Osteoblast (primary cell): ENCODE measurements at regions not wholly inside any gene's neighbourhood (a gene's known extent, or its start where the extent isn't known, plus 50 kb on each side); places are given as distances from the start of the nearest gene placed in this dataset.
"Not testable (repeated sequence)": the region's sequence is repeated elsewhere in the genome, so short reads cannot be mapped to it uniquely, and the experiment has no call there.

Source experiments
- DNase-seq: peaks from one replicate; pipeline ENCODE4 v3.0.0; 2011; ENCODE audit warnings: low spot score, mixed read lengths; ENCODE audit not compliant: insufficient read length; ENCODE audit errors: missing footprints
- H2AFZ ChIP-seq: 2 replicates; pipeline ENCODE4 v1.6.0; 2011; ENCODE audit warnings: mild to moderate bottlenecking, low read length
- H3K27ac ChIP-seq: 2 replicates; pipeline ENCODE4 v1.5.1; 2011; ENCODE audit warnings: mild to moderate bottlenecking, low read depth, low read length, moderate library complexity
- H3K27me3 ChIP-seq: 2 replicates; pipeline ENCODE4 v1.6.0; 2012; ENCODE audit warnings: mild to moderate bottlenecking, control low read depth, inconsistent platforms, low read length, moderate library complexity; ENCODE audit not compliant: insufficient read depth
- H3K36me3 ChIP-seq: 2 replicates; pipeline ENCODE4 v1.5.1; 2011; ENCODE audit warnings: mild to moderate bottlenecking, low read length, control low read depth, moderate library complexity; ENCODE audit not compliant: insufficient read depth
- H3K4me1 ChIP-seq: 2 replicates; pipeline ENCODE4 v1.5.1; 2011; ENCODE audit warnings: mild to moderate bottlenecking, low read length, control low read depth, moderate library complexity; ENCODE audit not compliant: insufficient read depth
- H3K4me2 ChIP-seq: 2 replicates; pipeline ENCODE4 v1.6.0; 2011; ENCODE audit warnings: mild to moderate bottlenecking, low read length; ENCODE audit not compliant: insufficient read depth
- H3K4me3 ChIP-seq: fragments of 200-600 bp; sonication (generic); 3 replicates; pipeline ENCODE4 v1.5.1; 2012; ENCODE audit warnings: mild to moderate bottlenecking, low read length, inconsistent platforms; ENCODE audit not compliant: insufficient read depth
- H3K79me2 ChIP-seq: 2 replicates; pipeline ENCODE4 v1.6.0; 2012; ENCODE audit warnings: mild to moderate bottlenecking, low read length, control low read depth, inconsistent platforms; ENCODE audit not compliant: insufficient read depth
- H3K9me3 ChIP-seq: 2 replicates; pipeline ENCODE4 v1.5.1; 2011; ENCODE audit warnings: low read depth, low read length, control low read depth
- H4K20me1 ChIP-seq: 2 replicates; pipeline ENCODE4 v1.6.0; 2012; ENCODE audit warnings: mild to moderate bottlenecking, low read length, control low read depth; ENCODE audit not compliant: insufficient read depth
- CTCF ChIP-seq: IDR thresholded peaks from 2 replicates; pipeline ENCODE4 v1.5.1; 2011; ENCODE audit warnings: mild to moderate bottlenecking, low read depth, low read length, moderate library complexity; ENCODE audit errors: extremely low read depth

- H3K36me3 ChIP-seq, H3K4me3 ChIP-seq, H3K79me2 ChIP-seq, H4K20me1 ChIP-seq, H3K9me3 ChIP-seq, DNase-seq, H3K27me3 ChIP-seq, H2AFZ ChIP-seq: not testable (repeated sequence)
- peak overlapping the region; percentile 44 for H3K4me2 ChIP-seq
- TF ChIP-seq CTCF, result peak; percentile 51
- peaks cover 19% of the 10 kb centered on the region for H3K4me1 ChIP-seq
- H3K27ac ChIP-seq, result peak overlapping the region; percentile 32
These were observed 176.4 kb downstream of the ADRA2C start for GRCh38 chr4:3942569-3942971.

GRCh38 chr4:3943051-3943450 is 176.9 kb downstream of the ADRA2C start:
- H3K4me3 ChIP-seq, H3K27me3 ChIP-seq, H4K20me1 ChIP-seq, H3K79me2 ChIP-seq, H3K9me3 ChIP-seq, H2AFZ ChIP-seq, H3K36me3 ChIP-seq: not testable (repeated sequence)
- peak overlapping the region; percentile 56 for H3K27ac ChIP-seq
- peak; percentile 27 for DNase-seq
- H3K4me2 ChIP-seq, result peak overlapping the region; percentile 32
- H3K4me1 ChIP-seq, result peaks cover 19% of the 10 kb centered on the region

- no peaks in the 10 kb centered on the region for H4K20me1 ChIP-seq
- no peak overlapping the region for H3K4me2 ChIP-seq
- H3K27me3 ChIP-seq, result no peaks in the 10 kb centered on the region
- DNase-seq, result no peak
- H3K4me1 ChIP-seq, result peaks cover 14% of the 10 kb centered on the region
- H3K27ac ChIP-seq, result no peak overlapping the region
- no peak overlapping the region for H2AFZ ChIP-seq
- no peaks in the 10 kb centered on the region for H3K79me2 ChIP-seq
- no peak overlapping the region for H3K4me3 ChIP-seq
- no peaks in the 10 kb centered on the region for H3K36me3 ChIP-seq
- no peak for TF ChIP-seq CTCF
- H3K9me3 ChIP-seq, result no peaks in the 10 kb centered on the region
These were observed 179.5 kb downstream of the ADRA2C start for GRCh38 chr4:3945511-3946290.

GRCh38 chr4:3946553-3946952 is 180.4 kb downstream of the ADRA2C start:
- not testable (repeated sequence) for H3K27ac ChIP-seq, H3K4me3 ChIP-seq, H3K4me2 ChIP-seq, H3K36me3 ChIP-seq, H2AFZ ChIP-seq, H3K27me3 ChIP-seq, H4K20me1 ChIP-seq, H3K9me3 ChIP-seq, H3K79me2 ChIP-seq, H3K4me1 ChIP-seq, DNase-seq

- not testable (repeated sequence) for H3K79me2 ChIP-seq, H3K4me3 ChIP-seq, H4K20me1 ChIP-seq, H3K36me3 ChIP-seq, H2AFZ ChIP-seq, H3K27ac ChIP-seq, H3K4me1 ChIP-seq, H3K9me3 ChIP-seq, H3K4me2 ChIP-seq, H3K27me3 ChIP-seq, DNase-seq
These were observed 181.6 kb downstream of the ADRA2C start for GRCh38 chr4:3947761-3948160.

GRCh38 chr4:3948210-3948609 is 182.0 kb downstream of the ADRA2C start:
- not testable (repeated sequence) for H3K36me3 ChIP-seq, H4K20me1 ChIP-seq, H3K27me3 ChIP-seq, H3K4me1 ChIP-seq, H3K79me2 ChIP-seq, H3K4me2 ChIP-seq, H2AFZ ChIP-seq, H3K4me3 ChIP-seq, H3K9me3 ChIP-seq, H3K27ac ChIP-seq
- peak; percentile 58 for DNase-seq
